IMR-90 (cell line): ENCODE measurements at regions not wholly inside any gene's neighbourhood (a gene's known extent, or its start where the extent isn't known, plus 50 kb on each side); places are given as distances from the start of the nearest gene placed in this dataset.

Source experiments
- ATAC-seq: fragments of 200-7000 bp; cut with Tn5 transposase; 2 replicates; pipeline ENCODE4 v1.9.1; 2020; ENCODE audit warnings: low read depth, mild to moderate bottlenecking, moderate library complexity
- BruUV-seq: library from RNA; stranded (reverse); fragments of 400-500 nt; replicated peaks from 2 replicates; lab custom pipeline; 2021; lab: Mats Ljungman, UMichigan
- CTCF ChIA-PET: fragments of 300-600 bp; formaldehyde crosslinking; extraction: SDS; loops from one replicate; lab custom pipeline; 2021; ENCODE audit warnings: antibody characterized with exemption; lab: Yijun Ruan, JAX
- POLR2A ChIA-PET: fragments of 300-600 bp; sonication (Branson Sonifier 250); formaldehyde crosslinking; loops from one replicate; lab custom pipeline; 2022; ENCODE audit warnings: antibody characterized with exemption; ENCODE audit not compliant: unreplicated experiment; lab: Charles Lee
- DNase-seq: peaks from one replicate; pipeline ENCODE4 v3.0.0; 2013
- H2AFZ ChIP-seq: replicated peaks from 2 replicates; pipeline ENCODE3; 2013; ENCODE audit warnings: low read length, mild to moderate bottlenecking; ENCODE audit not compliant: poor library complexity
- H2AK5ac ChIP-seq: 2 replicates; pipeline ENCODE4 v1.6.1; 2013; ENCODE audit warnings: low read depth, low read length, inconsistent platforms
- H2AK9ac ChIP-seq: replicated peaks from 2 replicates; pipeline ENCODE3; 2013; ENCODE audit warnings: mild to moderate bottlenecking, low read depth, low read length, moderate library complexity; ENCODE audit not compliant: poor library complexity
- H2BK120ac ChIP-seq: 2 replicates; pipeline ENCODE4 v1.6.1; 2013; ENCODE audit warnings: low read depth, low read length, inconsistent platforms
- H2BK15ac ChIP-seq: 3 replicates; pipeline ENCODE4 v1.6.1; 2013; ENCODE audit warnings: low read depth, low read length, inconsistent platforms
- H2BK20ac ChIP-seq: 2 replicates; pipeline ENCODE4 v1.6.1; 2013; ENCODE audit warnings: low read depth, mild to moderate bottlenecking, inconsistent platforms, low read length, moderate library complexity
- H2BK5ac ChIP-seq: 2 replicates; pipeline ENCODE4 v1.6.1; 2013; ENCODE audit warnings: mild to moderate bottlenecking, low read depth, low read length, inconsistent platforms; ENCODE audit not compliant: poor library complexity, severe bottlenecking
- H3K14ac ChIP-seq: replicated peaks from 2 replicates; pipeline ENCODE4 v1.6.1; 2013; ENCODE audit warnings: low read depth, low read length, inconsistent platforms
- H3K18ac ChIP-seq: 2 replicates; pipeline ENCODE4 v1.6.1; 2013; ENCODE audit warnings: low read depth, low read length, control low read depth
- H3K23ac ChIP-seq: 2 replicates; pipeline ENCODE4 v1.6.1; 2013; ENCODE audit warnings: low read depth, low read length, inconsistent platforms
- H3K27ac ChIP-seq: 2 replicates; pipeline ENCODE4 v1.5.1; 2013; ENCODE audit warnings: mild to moderate bottlenecking, control low read depth, low read length; ENCODE audit not compliant: insufficient read depth
- H3K27me3 ChIP-seq: 2 replicates; pipeline ENCODE4 v1.6.1; 2013; ENCODE audit warnings: low read length; ENCODE audit not compliant: control insufficient read depth, insufficient read depth
- H3K36me3 ChIP-seq: 2 replicates; pipeline ENCODE4 v1.6.1; 2013; ENCODE audit warnings: low read length, mixed read lengths; ENCODE audit not compliant: control insufficient read depth, insufficient read depth
- H3K4ac ChIP-seq: 2 replicates; pipeline ENCODE4 v1.6.1; 2013; ENCODE audit warnings: low read depth, low read length, inconsistent platforms
- H3K4me1 ChIP-seq: 2 replicates; pipeline ENCODE4 v1.6.1; 2013; ENCODE audit warnings: low read length, mixed read lengths; ENCODE audit not compliant: control insufficient read depth, insufficient read depth
- H3K4me2 ChIP-seq: 2 replicates; pipeline ENCODE4 v1.6.1; 2013; ENCODE audit warnings: low read depth, mild to moderate bottlenecking, control low read depth, low read length, moderate library complexity
- H3K4me3 ChIP-seq: 2 replicates; pipeline ENCODE4 v1.5.1; 2013; ENCODE audit warnings: low read depth, mild to moderate bottlenecking, control low read depth, low read length, moderate library complexity; ENCODE audit not compliant: insufficient read depth
- H3K56ac ChIP-seq: 2 replicates; pipeline ENCODE4 v1.6.1; 2013; ENCODE audit warnings: low read length, inconsistent platforms; ENCODE audit not compliant: insufficient read depth; ENCODE audit errors: extremely low read depth
- H3K79me1 ChIP-seq, 2 experiments: 2 replicates each; pipeline ENCODE4 v1.6.1; 2013; ENCODE audit warnings: low read length in 2 of 2, inconsistent platforms in 1 of 2, low read depth in 1 of 2
- H3K9ac ChIP-seq: 2 replicates; pipeline ENCODE4 v1.6.1; 2013; ENCODE audit warnings: low read depth, low read length, control low read depth
- H3K9me1 ChIP-seq: 2 replicates; pipeline ENCODE4 v1.6.1; 2013; ENCODE audit warnings: low read length, inconsistent platforms; ENCODE audit not compliant: insufficient read depth
- H3K9me3 ChIP-seq: 2 replicates; pipeline ENCODE4 v1.6.1; 2013; ENCODE audit warnings: low read length; ENCODE audit not compliant: control insufficient read depth, insufficient read depth
- H4K20me1 ChIP-seq: 2 replicates; pipeline ENCODE4 v1.6.1; 2013; ENCODE audit warnings: low read length, inconsistent platforms; ENCODE audit not compliant: insufficient read depth
- H4K5ac ChIP-seq: 2 replicates; pipeline ENCODE4 v1.6.1; 2013; ENCODE audit warnings: mild to moderate bottlenecking, low read depth, low read length, control low read depth
- H4K8ac ChIP-seq, 2 experiments: 2 replicates each; pipeline ENCODE4 v1.6.1; 2013; ENCODE audit warnings: low read depth in 2 of 2, low read length in 2 of 2, control low read depth in 1 of 2, inconsistent platforms in 1 of 2
- H4K91ac ChIP-seq: 2 replicates; pipeline ENCODE4 v1.6.1; 2013; ENCODE audit warnings: low read depth, low read length, inconsistent platforms; ENCODE audit not compliant: insufficient read depth
- CEBPB ChIP-seq: IDR thresholded peaks from 2 replicates; pipeline ENCODE4 v1.6.1; 2012; ENCODE audit warnings: low read depth, low read length, improper control_type of control experiment
- MXI1 ChIP-seq: IDR thresholded peaks from 2 replicates; pipeline ENCODE4 v1.6.1; 2012; ENCODE audit warnings: low read depth, mild to moderate bottlenecking, low read length, moderate library complexity, borderline replicate concordance
- RAD21 ChIP-seq: IDR thresholded peaks from 2 replicates; pipeline ENCODE4 v1.6.1; 2012; ENCODE audit warnings: low read length, improper control_type of control experiment
- USF2 ChIP-seq: fragments of 150-350 bp; IDR thresholded peaks from 2 replicates; pipeline ENCODE4 v1.6.1; 2017; ENCODE audit warnings: mild to moderate bottlenecking, antibody characterized with exemption, low read length, low read depth
- WGBS, 2 experiments: methylation state at CpG; one replicate each; pipeline versions ENCODE4 v1.1.5 to v1.1.7; 2013; ENCODE audit warnings: missing lambda C conversion rate in 2 of 2; ENCODE audit not compliant: insufficient read length in 1 of 2; ENCODE audit errors: extremely low coverage in 2 of 2; 5-methylcytosine and 5-hydroxymethylcytosine counted together
- dilution Hi-C: fragments of 300-500 bp; cut with HindIII; formaldehyde crosslinking; loops from one replicate; pipeline ENCODE4 v1.14.3; 2018; ENCODE audit warnings: low sequenced_read_pairs; ENCODE audit not compliant: unreplicated experiment
- in situ Hi-C: fragments of 300-500 bp; cut with MboI; formaldehyde crosslinking; loops from 3 replicates; pipeline ENCODE4 v1.14.3; 2019; ENCODE audit warnings: low sequenced_read_pairs, inconsistent platforms, mixed read lengths
- intact Hi-C: fragments of 100-400 bp; cut with micrococcal nuclease; formaldehyde crosslinking; loops from 2 replicates; pipeline ENCODE4 v1.10.0; 2022

DNA sequence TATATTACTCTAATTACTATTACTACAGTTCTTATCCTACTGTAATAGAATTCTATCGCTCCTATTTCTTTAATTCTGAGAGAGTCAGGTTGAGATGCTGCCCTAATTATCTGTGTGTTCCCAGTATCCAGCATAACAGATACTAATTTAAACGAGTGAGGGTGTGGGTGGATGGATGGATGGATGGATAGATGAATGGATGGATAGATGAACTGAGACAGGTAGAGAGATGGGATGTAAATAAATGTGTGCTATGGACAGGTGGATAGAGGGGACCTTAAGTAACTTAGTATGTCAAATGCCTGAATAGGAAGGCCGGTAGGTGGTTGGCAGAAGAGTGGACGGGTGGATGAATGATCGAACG, 143.6 kb upstream of the ADRA1B start:
- Histone ChIP-seq H3K23ac (0 out of 2 replicates have a peak overlapping the region, but pooled peaks have one; percentile 92), H3K4me3 (peak overlapping the region; percentile 31; the same call in 1 of the 2 replicates), H2BK5ac (peak overlapping the region; percentile 90), H2AK9ac (peak overlapping the region; percentile 92), H3K79me1 (no peaks in the 10 kb centered on the region), H3K4ac (peak overlapping the region; percentile 92), H3K4me2 (peak overlapping the region; percentile 7; the same call in 1 of the 2 replicates), H3K36me3 (no peaks in the 10 kb centered on the region), H4K8ac (peak overlapping the region; percentile 51 to 84), H4K20me1 (no peaks in the 10 kb centered on the region), H3K9me1 (no peaks in the 10 kb centered on the region), H2BK15ac (peak overlapping the region; percentile 87; the same call in 2 of the 3 replicates), H3K56ac (peak overlapping the region; percentile 47; the same call in 1 of the 2 replicates), H3K14ac (peak overlapping the region; percentile 78), H3K9me3 (no peaks in the 10 kb centered on the region), H3K27me3 (no peaks in the 10 kb centered on the region), H2AFZ (peak overlapping the region; percentile 96), H2BK20ac (peak overlapping the region; percentile 95), H4K5ac (no peak overlapping the region), H3K27ac (peak overlapping the region; percentile 31; the same call in 1 of the 2 replicates), H2AK5ac (peak overlapping the region; percentile 80), H3K9ac (peak overlapping the region; percentile 17; the same call in 1 of the 2 replicates), H2BK120ac (peak overlapping the region; percentile 97), H3K18ac (peak overlapping the region; percentile 39; the same call in 1 of the 2 replicates), H3K4me1 (peaks cover 3% of the 10 kb centered on the region; the same call in 1 of the 2 replicates), H4K91ac (peak overlapping the region; percentile 46)
- no peak for TF ChIP-seq USF2
- TF ChIP-seq CEBPB = no peak
- TF ChIP-seq MXI1 = no peak
- no peak for TF ChIP-seq RAD21
- ChIA-PET CTCF (no interaction called here), POLR2A (no interaction called here)
- DNase-seq = no peak
- BruUV-seq = no TSS peak
- 65% methylated on average over 5 of the region's 6 CpGs; no CpG with 5 or more reads in 1 of the 2 experiments for WGBS, 2 experiments
- in situ Hi-C loops = loop anchor here (25.0 kb wide), 1 partner anchor 610 kb away; no protein-coding TSS in a partner anchor
- dilution Hi-C loops = no loop called here
- intact Hi-C loops = no loop called here
- no peak for ATAC-seq
